ENCODE measurements at regions not wholly inside any gene's neighbourhood (a gene's known extent, or its start where the extent isn't known, plus 50 kb on each side); places are given as distances from the start of the nearest gene placed in this dataset.

DNA sequence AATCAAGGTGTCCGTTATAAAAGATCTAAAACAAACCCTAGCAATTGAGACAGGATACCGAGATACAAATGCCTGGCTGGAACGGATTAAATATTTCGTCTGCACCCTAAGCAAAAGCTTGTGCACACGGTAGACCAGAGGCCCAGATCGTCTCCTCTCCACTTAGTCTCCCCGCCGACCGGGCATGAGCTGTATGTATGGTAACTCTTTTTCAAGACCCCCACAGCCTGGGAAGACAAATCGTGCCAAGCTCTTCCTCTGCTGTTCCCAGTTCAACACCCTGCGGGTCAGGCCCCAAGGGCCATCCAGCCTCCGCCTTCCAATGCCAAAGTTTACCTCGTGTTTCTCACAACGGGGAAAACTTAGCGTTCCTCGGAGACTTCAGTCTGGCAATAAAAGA is 285.7 kb upstream of the GALNT17 start:
- H3K9me3 ChIP-seq (ENCODE audit: insufficient read depth, low read depth, low read length), result peaks cover 21% of the 10 kb centered on the region
- H3K9ac ChIP-seq (ENCODE audit: low read depth, low read length), result no peak overlapping the region
- H3K4me1 ChIP-seq (ENCODE audit: insufficient read depth, low read length), result no peaks in the 10 kb centered on the region
- WGBS, result 95% methylated on average over 16 of the region's 16 CpGs
- no peak overlapping the region for H3K4me3 ChIP-seq (ENCODE audit: low read length)
- H3K27me3 ChIP-seq (ENCODE audit: insufficient read depth, low read length), result no peaks in the 10 kb centered on the region
- H3K36me3 ChIP-seq (ENCODE audit: insufficient read depth, low read length), result no peaks in the 10 kb centered on the region; the same call in 1 of the 2 replicates
- H3K27ac ChIP-seq (ENCODE audit: low read depth, low read length), result no peak overlapping the region

DNA sequence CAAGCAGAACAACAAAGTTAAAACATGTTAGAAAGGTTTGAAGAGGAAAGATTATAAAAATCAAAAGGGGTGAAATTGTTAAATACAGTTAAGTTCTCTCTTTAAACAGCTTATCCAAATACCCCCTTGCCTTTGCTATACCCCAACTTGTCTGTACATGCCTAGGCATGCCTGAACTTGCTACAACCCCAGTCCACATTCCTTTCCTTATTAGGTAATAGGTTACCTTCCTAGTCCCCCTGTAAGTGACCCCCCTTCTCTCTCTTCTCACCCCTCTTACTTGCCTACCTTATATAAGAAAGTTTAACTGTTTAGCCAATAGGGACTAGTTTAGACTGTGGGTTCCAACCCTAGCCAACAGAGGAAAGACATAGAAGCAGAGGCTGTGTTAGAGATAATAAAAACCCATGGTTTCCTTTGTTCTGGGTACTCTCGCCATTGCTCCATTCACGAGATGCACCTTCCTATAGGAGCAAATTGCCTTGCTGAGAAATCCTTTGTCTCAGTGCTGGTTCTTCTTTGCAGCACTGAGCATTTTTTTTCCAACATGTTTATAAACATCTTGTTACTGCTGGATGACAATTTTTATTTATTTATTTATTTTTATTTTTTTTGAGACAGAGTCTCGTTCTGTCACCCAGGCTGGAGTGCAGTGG is 282.2 kb upstream of the GALNT17 start:
- WGBS, result 96% methylated on average over 3 of the region's 3 CpGs
- Histone ChIP-seq H3K9me3 (ENCODE audit: insufficient read depth, low read depth, low read length) (peaks cover 21% of the 10 kb centered on the region), H3K27me3 (ENCODE audit: insufficient read depth, low read length) (no peaks in the 10 kb centered on the region), H3K4me3 (ENCODE audit: low read length) (no peak overlapping the region), H3K27ac (ENCODE audit: low read depth, low read length) (no peak overlapping the region), H3K9ac (ENCODE audit: low read depth, low read length) (no peak overlapping the region), H3K4me1 (ENCODE audit: insufficient read depth, low read length) (no peaks in the 10 kb centered on the region), H3K36me3 (ENCODE audit: insufficient read depth, low read length) (no peaks in the 10 kb centered on the region; the same call in 1 of the 2 replicates)

DNA sequence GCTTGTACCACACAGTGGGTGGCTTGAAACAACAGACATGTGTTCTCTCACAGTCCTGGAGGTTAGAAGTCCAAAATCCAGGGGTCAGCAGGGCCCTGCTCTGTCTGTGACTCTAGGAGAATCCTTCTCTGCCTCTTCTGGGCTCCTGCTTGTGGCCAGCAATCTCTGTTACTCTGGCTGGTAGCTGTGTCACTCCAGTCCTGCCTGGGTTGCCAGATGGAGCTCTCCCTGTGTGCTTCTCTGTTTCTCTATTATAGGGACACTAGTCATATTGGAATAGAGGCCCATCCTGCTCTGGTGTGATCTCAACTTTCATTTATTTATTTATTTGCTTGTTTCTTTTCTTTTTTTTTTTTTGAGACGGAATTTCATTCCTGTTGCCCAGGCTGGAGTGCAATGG is 276.6 kb upstream of the GALNT17 start:
- no peak overlapping the region for H3K27ac ChIP-seq (ENCODE audit: low read depth, low read length)
- 90% methylated on average over 1 of the region's 1 CpG for WGBS
- peaks cover 14% of the 10 kb centered on the region for H3K4me1 ChIP-seq (ENCODE audit: insufficient read depth, low read length)
- H3K9me3 ChIP-seq (ENCODE audit: insufficient read depth, low read depth, low read length), result peaks cover 19% of the 10 kb centered on the region
- no peak overlapping the region for H3K4me3 ChIP-seq (ENCODE audit: low read length)
- no peaks in the 10 kb centered on the region for H3K36me3 ChIP-seq (ENCODE audit: insufficient read depth, low read length)
- H3K27me3 ChIP-seq (ENCODE audit: insufficient read depth, low read length), result no peaks in the 10 kb centered on the region
- H3K9ac ChIP-seq (ENCODE audit: low read depth, low read length), result no peak overlapping the region

GRCh38 chr7:70856901-70857630 is 274.9 kb upstream of the GALNT17 start:
- Histone ChIP-seq H3K4me1 (ENCODE audit: insufficient read depth, low read length) (peaks cover 14% of the 10 kb centered on the region), H3K9ac (ENCODE audit: low read depth, low read length) (peak overlapping the region; percentile 47; the same call in 1 of the 2 replicates), H3K27ac (ENCODE audit: low read depth, low read length) (peak overlapping the region; percentile 86), H3K4me3 (ENCODE audit: low read length) (no peak overlapping the region), H3K27me3 (ENCODE audit: insufficient read depth, low read length) (no peaks in the 10 kb centered on the region), H3K9me3 (ENCODE audit: insufficient read depth, low read depth, low read length) (peaks cover 14% of the 10 kb centered on the region), H3K36me3 (ENCODE audit: insufficient read depth, low read length) (no peaks in the 10 kb centered on the region)
- 8% methylated on average over 4 of the region's 4 CpGs for WGBS

GRCh38 chr7:70857793-70858545 is 274.0 kb upstream of the GALNT17 start:
- Histone ChIP-seq H3K9ac (ENCODE audit: low read depth, low read length) (peak overlapping the region; percentile 24; the same call in 1 of the 2 replicates), H3K4me3 (ENCODE audit: low read length) (no peak overlapping the region), H3K27ac (ENCODE audit: low read depth, low read length) (peak overlapping the region; percentile 88), H3K4me1 (ENCODE audit: insufficient read depth, low read length) (peaks cover 14% of the 10 kb centered on the region), H3K9me3 (ENCODE audit: insufficient read depth, low read depth, low read length) (peaks cover 14% of the 10 kb centered on the region), H3K36me3 (ENCODE audit: insufficient read depth, low read length) (no peaks in the 10 kb centered on the region), H3K27me3 (ENCODE audit: insufficient read depth, low read length) (no peaks in the 10 kb centered on the region)
- WGBS, result 15% methylated on average over 1 of the region's 2 CpGs

GRCh38 chr7:70867513-70867912 is 264.4 kb upstream of the GALNT17 start:
- no peaks in the 10 kb centered on the region for H3K27me3 ChIP-seq (ENCODE audit: insufficient read depth, low read length)
- H3K4me3 ChIP-seq (ENCODE audit: low read length), result no peak overlapping the region

DNA sequence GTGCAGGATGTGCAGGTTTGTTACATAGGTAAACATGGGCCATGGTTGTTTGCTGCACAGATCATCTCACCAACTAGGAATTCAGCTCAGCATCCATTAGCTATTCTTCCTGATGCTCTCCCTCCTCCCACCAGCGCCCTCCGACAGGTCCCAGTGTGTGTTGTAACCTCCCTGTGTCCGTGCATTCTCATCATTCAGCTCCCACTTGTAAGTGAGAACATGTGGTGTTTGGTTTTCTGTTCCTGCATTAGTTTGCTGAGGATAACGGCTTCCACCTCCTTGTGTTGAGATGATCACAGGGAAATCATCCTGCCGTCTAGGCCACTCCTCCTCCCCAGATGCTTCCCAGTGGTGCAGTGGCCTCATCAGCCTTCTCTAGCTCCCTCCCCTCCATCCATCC is 261.6 kb upstream of the GALNT17 start:
- no peaks in the 10 kb centered on the region for H3K9me3 ChIP-seq (ENCODE audit: insufficient read depth, low read depth, low read length)

More at GRCh38 chr7:70867513-70867912, 264.4 kb upstream of the GALNT17 start:
- Histone ChIP-seq H3K4me1 (ENCODE audit: insufficient read depth, low read length) (no peaks in the 10 kb centered on the region), H3K36me3 (ENCODE audit: insufficient read depth, low read length) (no peaks in the 10 kb centered on the region), H3K27ac (ENCODE audit: low read depth, low read length) (no peak overlapping the region), H3K9me3 (ENCODE audit: insufficient read depth, low read depth, low read length) (0 out of 2 replicates have a peak, but pooled peaks cover 4% of the 10 kb centered on the region), H3K9ac (ENCODE audit: low read depth, low read length) (no peak overlapping the region)
- WGBS, result 74% methylated on average over 5 of the region's 5 CpGs

DNA sequence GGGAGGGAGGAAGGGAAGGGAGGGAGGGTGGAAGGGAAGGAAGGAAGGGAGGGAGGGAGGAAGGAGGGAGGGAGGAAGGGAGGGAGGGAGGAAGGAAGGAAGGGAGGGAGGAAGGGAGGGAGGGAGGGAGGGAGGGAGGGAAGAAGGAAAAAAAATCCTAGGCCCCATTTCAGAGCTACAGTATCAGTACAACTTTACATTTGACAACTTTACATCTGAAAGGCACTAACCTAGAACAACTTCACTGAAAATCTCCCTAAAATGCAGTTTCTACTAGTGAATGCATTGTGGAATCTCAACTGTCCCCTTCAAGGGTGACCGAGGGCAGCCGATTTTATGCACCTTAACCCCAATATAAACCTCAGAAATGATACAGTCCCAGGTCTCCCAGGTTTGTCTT is 259.8 kb upstream of the GALNT17 start:
- H3K9me3 ChIP-seq (ENCODE audit: insufficient read depth, low read depth, low read length), result no peaks in the 10 kb centered on the region
- no peak overlapping the region for H3K27ac ChIP-seq (ENCODE audit: low read depth, low read length)
- 36% methylated on average over 2 of the region's 2 CpGs for WGBS
- no peaks in the 10 kb centered on the region for H3K4me1 ChIP-seq (ENCODE audit: insufficient read depth, low read length)
- no peaks in the 10 kb centered on the region for H3K36me3 ChIP-seq (ENCODE audit: insufficient read depth, low read length)
- no peaks in the 10 kb centered on the region for H3K27me3 ChIP-seq (ENCODE audit: insufficient read depth, low read length)
- H3K4me3 ChIP-seq (ENCODE audit: low read length), result no peak overlapping the region
- H3K9ac ChIP-seq (ENCODE audit: low read depth, low read length), result no peak overlapping the region

More for the DNA sequence above, 261.6 kb upstream of the GALNT17 start:
- Histone ChIP-seq H3K36me3 (ENCODE audit: insufficient read depth, low read length) (no peaks in the 10 kb centered on the region), H3K4me3 (ENCODE audit: low read length) (no peak overlapping the region), H3K27ac (ENCODE audit: low read depth, low read length) (no peak overlapping the region), H3K4me1 (ENCODE audit: insufficient read depth, low read length) (no peaks in the 10 kb centered on the region), H3K27me3 (ENCODE audit: insufficient read depth, low read length) (no peaks in the 10 kb centered on the region), H3K9ac (ENCODE audit: low read depth, low read length) (no peak overlapping the region)
- 81% methylated on average over 5 of the region's 5 CpGs for WGBS

DNA sequence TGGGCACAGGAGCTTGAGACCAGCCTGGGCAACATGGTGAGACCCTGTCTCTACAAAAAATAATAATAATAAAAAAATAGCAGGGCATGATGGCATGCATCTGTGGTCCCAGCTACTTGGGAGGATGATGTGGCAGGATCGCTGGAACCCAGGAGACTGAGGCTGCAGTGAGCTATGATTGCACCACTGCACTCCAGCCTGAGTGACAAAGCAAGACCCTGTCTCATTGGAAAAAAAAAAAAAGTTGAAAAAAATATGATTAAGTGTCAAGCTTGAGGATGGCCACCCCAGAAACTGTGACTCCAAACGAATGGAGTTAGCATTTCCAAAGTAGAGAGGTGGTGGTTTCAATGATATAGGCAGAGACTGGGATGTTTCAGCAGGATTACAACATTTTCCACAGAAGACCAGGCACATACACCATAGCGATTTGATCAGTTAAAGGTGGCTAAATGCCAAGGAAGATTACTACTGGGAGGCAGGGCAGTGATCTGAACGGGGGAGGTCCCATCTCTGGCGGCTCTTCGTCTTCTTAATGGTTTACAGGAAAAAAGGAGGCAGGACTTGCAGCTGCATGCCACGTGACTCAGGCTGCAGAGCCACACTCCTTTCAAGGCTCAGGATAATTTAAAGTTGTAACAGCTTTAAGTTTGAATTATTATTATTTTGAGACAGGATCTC is 250.6 kb upstream of the GALNT17 start:
- Histone ChIP-seq H3K4me1 (ENCODE audit: insufficient read depth, low read length) (peaks cover 21% of the 10 kb centered on the region), H3K27me3 (ENCODE audit: insufficient read depth, low read length) (no peaks in the 10 kb centered on the region), H3K27ac (ENCODE audit: low read depth, low read length) (no peak overlapping the region), H3K36me3 (ENCODE audit: insufficient read depth, low read length) (no peaks in the 10 kb centered on the region), H3K9ac (ENCODE audit: low read depth, low read length) (no peak overlapping the region), H3K9me3 (ENCODE audit: insufficient read depth, low read depth, low read length) (peaks cover 5% of the 10 kb centered on the region; the same call in 1 of the 2 replicates), H3K4me3 (ENCODE audit: low read length) (no peak overlapping the region)
- WGBS, result 84% methylated on average over 7 of the region's 7 CpGs

GRCh38 chr7:70883750-70884439 is 248.0 kb upstream of the GALNT17 start:
- peaks cover 12% of the 10 kb centered on the region for H3K9me3 ChIP-seq (ENCODE audit: insufficient read depth, low read depth, low read length)
- H3K4me3 ChIP-seq (ENCODE audit: low read length), result no peak overlapping the region
- no peaks in the 10 kb centered on the region for H3K36me3 ChIP-seq (ENCODE audit: insufficient read depth, low read length)
- no peak overlapping the region for H3K9ac ChIP-seq (ENCODE audit: low read depth, low read length)
- H3K4me1 ChIP-seq (ENCODE audit: insufficient read depth, low read length), result peaks cover 29% of the 10 kb centered on the region
- H3K27me3 ChIP-seq (ENCODE audit: insufficient read depth, low read length), result no peaks in the 10 kb centered on the region
- H3K27ac ChIP-seq (ENCODE audit: low read depth, low read length), result peak overlapping the region; percentile 88
- WGBS, result 61% methylated on average over 5 of the region's 5 CpGs
